Neural cell (in vitro differentiated cells): ENCODE measurements at regions not wholly inside any gene's neighbourhood (a gene's known extent, or its start where the extent isn't known, plus 50 kb on each side); places are given as distances from the start of the nearest gene placed in this dataset.

Source experiments
- H2AFZ ChIP-seq: fragments of 200-600, 300-800 bp; sonication (generic), shearing (Covaris generic); 2 replicates; pipeline ENCODE4 v1.6.0; 2014; ENCODE audit warnings: low read depth, mild to moderate bottlenecking, antibody characterized with exemption, low read length, moderate library complexity
- H3F3A ChIP-seq: fragments of 200-600 bp; shearing (Covaris generic); 2 replicates; pipeline ENCODE4 v1.6.1; 2016; ENCODE audit warnings: mild to moderate bottlenecking, moderate library complexity, mixed read lengths, antibody characterized with exemption, low read length; ENCODE audit not compliant: insufficient read depth, poor library complexity, severe bottlenecking
- H3K27ac ChIP-seq: fragments of 200-600, 300-800 bp; sonication (generic), shearing (Covaris generic); 2 replicates; pipeline ENCODE4 v1.5.1; 2014; ENCODE audit warnings: mild to moderate bottlenecking, low read length, moderate library complexity
- H3K27me3 ChIP-seq: fragments of 300-800, 200-600 bp; sonication (generic), shearing (Covaris generic); 2 replicates; pipeline ENCODE4 v1.6.0; 2014; ENCODE audit warnings: mild to moderate bottlenecking, low read depth, low read length, moderate library complexity; ENCODE audit not compliant: insufficient read depth
- H3K36me3 ChIP-seq: fragments of 300-800, 200-600 bp; sonication (generic), shearing (Covaris generic); 2 replicates; pipeline ENCODE4 v1.5.1; 2014; ENCODE audit warnings: mild to moderate bottlenecking, antibody characterized with exemption, low read length, moderate library complexity; ENCODE audit not compliant: insufficient read depth
- H3K4me2 ChIP-seq: fragments of 300-800, 200-600 bp; sonication (generic), shearing (Covaris generic); 2 replicates; pipeline ENCODE4 v1.6.0; 2014; ENCODE audit warnings: mild to moderate bottlenecking, low read length
- H3K4me3 ChIP-seq: fragments of 300-800, 200-600 bp; sonication (generic), shearing (Covaris generic); 2 replicates; pipeline ENCODE4 v1.5.1; 2014; ENCODE audit warnings: mild to moderate bottlenecking, low read length, moderate library complexity
- H3K79me2 ChIP-seq: fragments of 200-600 bp; shearing (Covaris generic); replicated peaks from 2 replicates; pipeline ENCODE4 v1.6.0; 2014; ENCODE audit warnings: mild to moderate bottlenecking, low read length, moderate library complexity; ENCODE audit not compliant: insufficient read depth
- H3K9ac ChIP-seq: fragments of 300-800, 200-600 bp; sonication (generic), shearing (Covaris generic); 2 replicates; pipeline ENCODE4 v1.6.1; 2016; ENCODE audit warnings: mild to moderate bottlenecking, low read length, mixed read lengths
- H3K9me2 ChIP-seq: fragments of 200-600 bp; shearing (Covaris generic); 2 replicates; pipeline ENCODE4 v1.6.1; 2016; ENCODE audit warnings: mild to moderate bottlenecking, low read length, mixed read lengths; ENCODE audit not compliant: insufficient read depth
- H3K9me3 ChIP-seq: fragments of 200-600, 300-800 bp; sonication (generic), shearing (Covaris generic); 2 replicates; pipeline ENCODE4 v1.6.1; 2016; ENCODE audit warnings: mild to moderate bottlenecking, mixed run types, low read length, moderate library complexity, mixed read lengths
- H4K20me1 ChIP-seq: fragments of 200-600 bp; shearing (Covaris generic); 2 replicates; pipeline ENCODE4 v1.6.1; 2016; ENCODE audit warnings: mild to moderate bottlenecking, mixed run types; ENCODE audit not compliant: insufficient read depth
- EP300 ChIP-seq: fragments of 450-650 bp; conservative IDR thresholded peaks from 2 replicates; pipeline ENCODE4 v1.6.1; 2014; ENCODE audit warnings: antibody characterized with exemption, mild to moderate bottlenecking, moderate library complexity; ENCODE audit not compliant: poor library complexity, severe bottlenecking
- EZH2 ChIP-seq: fragments of 200-600, 300-800 bp; shearing (Covaris generic), sonication (generic); IDR thresholded peaks from 2 replicates; pipeline ENCODE4 v1.6.1; 2014; ENCODE audit warnings: antibody characterized with exemption, low read length, borderline replicate concordance, mild to moderate bottlenecking; ENCODE audit not compliant: insufficient read depth, poor library complexity, severe bottlenecking
- MXI1 ChIP-seq: fragments of 450-650 bp; conservative IDR thresholded peaks from 2 replicates; pipeline ENCODE4 v1.6.1; 2014; ENCODE audit warnings: antibody characterized with exemption, mild to moderate bottlenecking; ENCODE audit not compliant: poor library complexity, severe bottlenecking
- POLR2AphosphoS5 ChIP-seq: IDR thresholded peaks from 2 replicates; pipeline ENCODE4 v1.6.1; 2012
- RAD21 ChIP-seq: fragments of 450-650 bp; conservative IDR thresholded peaks from 2 replicates; pipeline ENCODE4 v1.6.1; 2014; ENCODE audit warnings: antibody characterized with exemption, mild to moderate bottlenecking, moderate library complexity
- SMC3 ChIP-seq: fragments of 450-650 bp; conservative IDR thresholded peaks from 2 replicates; pipeline ENCODE4 v1.6.1; 2014; ENCODE audit warnings: antibody characterized with exemption, mild to moderate bottlenecking, moderate library complexity; ENCODE audit not compliant: poor library complexity
- TAF1 ChIP-seq: IDR thresholded peaks from 2 replicates; pipeline ENCODE4 v1.6.1; 2012; ENCODE audit warnings: low read depth
- TF ChIP-seq, protein P1 (sequence below): IDR thresholded peaks from 2 replicates; pipeline ENCODE4 v1.6.1; 2012; ENCODE audit warnings: borderline replicate concordance
- TF ChIP-seq, protein P2 (sequence below): fragments of 450-650 bp; IDR thresholded peaks from 2 replicates; pipeline ENCODE4 v1.5.1; 2014; ENCODE audit warnings: antibody characterized with exemption, mild to moderate bottlenecking, moderate library complexity; ENCODE audit not compliant: poor library complexity, severe bottlenecking

GRCh38 chr3:10596746-10597448 is 91.5 kb upstream of the ATP2B2 start:
- Histone ChIP-seq H3K27me3 (no peaks in the 10 kb centered on the region), H3F3A (no peaks in the 10 kb centered on the region), H3K9me2 (no peaks in the 10 kb centered on the region), H3K4me2 (no peak overlapping the region), H3K79me2 (no peaks in the 10 kb centered on the region), H3K36me3 (no peaks in the 10 kb centered on the region), H3K4me3 (no peak overlapping the region), H2AFZ (no peak overlapping the region), H3K27ac (peak overlapping the region; percentile 35), H4K20me1 (no peaks in the 10 kb centered on the region), H3K9ac (peak overlapping the region; percentile 6), H3K9me3 (no peaks in the 10 kb centered on the region)
- TF ChIP-seq RAD21 (no peak), POLR2AphosphoS5 (peak; percentile 26), EP300 (no peak), SMC3 (peak; percentile 21), EZH2 (no peak)
- TF ChIP-seq, protein P1, sequence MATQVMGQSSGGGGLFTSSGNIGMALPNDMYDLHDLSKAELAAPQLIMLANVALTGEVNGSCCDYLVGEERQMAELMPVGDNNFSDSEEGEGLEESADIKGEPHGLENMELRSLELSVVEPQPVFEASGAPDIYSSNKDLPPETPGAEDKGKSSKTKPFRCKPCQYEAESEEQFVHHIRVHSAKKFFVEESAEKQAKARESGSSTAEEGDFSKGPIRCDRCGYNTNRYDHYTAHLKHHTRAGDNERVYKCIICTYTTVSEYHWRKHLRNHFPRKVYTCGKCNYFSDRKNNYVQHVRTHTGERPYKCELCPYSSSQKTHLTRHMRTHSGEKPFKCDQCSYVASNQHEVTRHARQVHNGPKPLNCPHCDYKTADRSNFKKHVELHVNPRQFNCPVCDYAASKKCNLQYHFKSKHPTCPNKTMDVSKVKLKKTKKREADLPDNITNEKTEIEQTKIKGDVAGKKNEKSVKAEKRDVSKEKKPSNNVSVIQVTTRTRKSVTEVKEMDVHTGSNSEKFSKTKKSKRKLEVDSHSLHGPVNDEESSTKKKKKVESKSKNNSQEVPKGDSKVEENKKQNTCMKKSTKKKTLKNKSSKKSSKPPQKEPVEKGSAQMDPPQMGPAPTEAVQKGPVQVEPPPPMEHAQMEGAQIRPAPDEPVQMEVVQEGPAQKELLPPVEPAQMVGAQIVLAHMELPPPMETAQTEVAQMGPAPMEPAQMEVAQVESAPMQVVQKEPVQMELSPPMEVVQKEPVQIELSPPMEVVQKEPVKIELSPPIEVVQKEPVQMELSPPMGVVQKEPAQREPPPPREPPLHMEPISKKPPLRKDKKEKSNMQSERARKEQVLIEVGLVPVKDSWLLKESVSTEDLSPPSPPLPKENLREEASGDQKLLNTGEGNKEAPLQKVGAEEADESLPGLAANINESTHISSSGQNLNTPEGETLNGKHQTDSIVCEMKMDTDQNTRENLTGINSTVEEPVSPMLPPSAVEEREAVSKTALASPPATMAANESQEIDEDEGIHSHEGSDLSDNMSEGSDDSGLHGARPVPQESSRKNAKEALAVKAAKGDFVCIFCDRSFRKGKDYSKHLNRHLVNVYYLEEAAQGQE = no peak

- H3K27ac ChIP-seq = no peak overlapping the region
These were observed 92.3 kb upstream of the ATP2B2 start for GRCh38 chr3:10597733-10598132.

More at GRCh38 chr3:10597733-10598132, 92.3 kb upstream of the ATP2B2 start:
- no peak overlapping the region for H3K9ac ChIP-seq
- H3K79me2 ChIP-seq = no peaks in the 10 kb centered on the region
- H3K9me3 ChIP-seq = no peaks in the 10 kb centered on the region
- H3F3A ChIP-seq = no peaks in the 10 kb centered on the region
- H3K27me3 ChIP-seq = no peaks in the 10 kb centered on the region
- no peaks in the 10 kb centered on the region for H3K9me2 ChIP-seq
- H4K20me1 ChIP-seq = no peaks in the 10 kb centered on the region
- TF ChIP-seq TAF1 (no peak), MXI1 (no peak), POLR2AphosphoS5 (no peak), EP300 (no peak), SMC3 (no peak), EZH2 (no peak), RAD21 (no peak)
- TF ChIP-seq, protein P2, sequence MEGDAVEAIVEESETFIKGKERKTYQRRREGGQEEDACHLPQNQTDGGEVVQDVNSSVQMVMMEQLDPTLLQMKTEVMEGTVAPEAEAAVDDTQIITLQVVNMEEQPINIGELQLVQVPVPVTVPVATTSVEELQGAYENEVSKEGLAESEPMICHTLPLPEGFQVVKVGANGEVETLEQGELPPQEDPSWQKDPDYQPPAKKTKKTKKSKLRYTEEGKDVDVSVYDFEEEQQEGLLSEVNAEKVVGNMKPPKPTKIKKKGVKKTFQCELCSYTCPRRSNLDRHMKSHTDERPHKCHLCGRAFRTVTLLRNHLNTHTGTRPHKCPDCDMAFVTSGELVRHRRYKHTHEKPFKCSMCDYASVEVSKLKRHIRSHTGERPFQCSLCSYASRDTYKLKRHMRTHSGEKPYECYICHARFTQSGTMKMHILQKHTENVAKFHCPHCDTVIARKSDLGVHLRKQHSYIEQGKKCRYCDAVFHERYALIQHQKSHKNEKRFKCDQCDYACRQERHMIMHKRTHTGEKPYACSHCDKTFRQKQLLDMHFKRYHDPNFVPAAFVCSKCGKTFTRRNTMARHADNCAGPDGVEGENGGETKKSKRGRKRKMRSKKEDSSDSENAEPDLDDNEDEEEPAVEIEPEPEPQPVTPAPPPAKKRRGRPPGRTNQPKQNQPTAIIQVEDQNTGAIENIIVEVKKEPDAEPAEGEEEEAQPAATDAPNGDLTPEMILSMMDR = no peak
- TF ChIP-seq, protein P1 = no peak
- no peak overlapping the region for H3K4me2 ChIP-seq
- no peaks in the 10 kb centered on the region for H3K36me3 ChIP-seq
- no peak overlapping the region for H2AFZ ChIP-seq
- no peak overlapping the region for H3K4me3 ChIP-seq
